Testis (tissue), 2 donors: ENCODE measurements at regions not wholly inside any gene's neighbourhood (a gene's known extent, or its start where the extent isn't known, plus 50 kb on each side); places are given as distances from the start of the nearest gene placed in this dataset.

ENCODE experiments used
- CTCF ChIP-seq, 3 experiments: fragments of 450-650 bp in 2 of 3; fragments of 200-600 bp in 1 of 3; sonication (generic) in 1 of 3; IDR thresholded peaks; one replicate each; pipeline ENCODE4 v1.5.1; 2016 to 2019; ENCODE audit warnings: antibody characterized with exemption in 3 of 3, mild to moderate bottlenecking in 2 of 3, moderate library complexity in 1 of 3
- POLR2A ChIP-seq: fragments of 450-650 bp; IDR thresholded peaks from one replicate; pipeline ENCODE4 v1.6.1; 2017; ENCODE audit warnings: antibody characterized with exemption, mild to moderate bottlenecking, moderate library complexity

- TF ChIP-seq CTCF (IDR thresholded peaks at IDR 0.05), result no peak
- no peak for TF ChIP-seq POLR2A
These were observed 366.8 kb upstream of the UMPS start for GRCh38 chr3:124363476-124363875.
